ENCODE measurements at regions not wholly inside any gene's neighbourhood (a gene's known extent, or its start where the extent isn't known, plus 50 kb on each side); places are given as distances from the start of the nearest gene placed in this dataset.

- DNase-seq (ENCODE audit: low spot score) (no peak), ATAC-seq (no peak)
- peaks cover 15% of the 10 kb centered on the region for H3K4me1 Mint-ChIP-seq
- no peaks in the 10 kb centered on the region for H3K9me3 Mint-ChIP-seq
- TF ChIP-seq ZNF138 (CRISPR knock-in tag; conservative IDR thresholded peaks at IDR 0.05) = no peak
- no peak for TF ChIP-seq FOXK1 (CRISPR knock-in tag; IDR thresholded peaks at IDR 0.05)
- no peak for TF ChIP-seq AFF4 (CRISPR knock-in tag; IDR thresholded peaks at IDR 0.05; ENCODE audit: borderline replicate concordance)
- no peak for TF ChIP-seq ZNF396 (CRISPR knock-in tag; IDR thresholded peaks at IDR 0.05; ENCODE audit: borderline replicate concordance)
- no peak for TF ChIP-seq TCF7 (CRISPR knock-in tag; IDR thresholded peaks at IDR 0.05; ENCODE audit: low read depth)
- TF ChIP-seq ZBTB43 (CRISPR knock-in tag; IDR thresholded peaks at IDR 0.05) = no peak
- TF ChIP-seq PREB (CRISPR knock-in tag; IDR thresholded peaks at IDR 0.05; ENCODE audit: borderline replicate concordance) = no peak
- no peak for TF ChIP-seq CTCF (IDR thresholded peaks at IDR 0.05)
- TF ChIP-seq ZNF512 (CRISPR knock-in tag; IDR thresholded peaks at IDR 0.05; ENCODE audit: borderline replicate concordance) = no peak
- no peak for TF ChIP-seq SMAD4 (CRISPR knock-in tag; IDR thresholded peaks at IDR 0.05)
- no peak for TF ChIP-seq ZNF219 (CRISPR knock-in tag; IDR thresholded peaks at IDR 0.05; ENCODE audit: borderline replicate concordance)
- TF ChIP-seq IRF2 (CRISPR knock-in tag; IDR thresholded peaks at IDR 0.05; ENCODE audit: borderline replicate concordance, low read depth) = no peak
- no peak for TF ChIP-seq ZNF425 (CRISPR knock-in tag; conservative IDR thresholded peaks at IDR 0.05)
- no peak for TF ChIP-seq RORB (CRISPR knock-in tag; IDR thresholded peaks at IDR 0.05)
- no peak for TF ChIP-seq ETV6 (CRISPR knock-in tag; IDR thresholded peaks at IDR 0.05)
- TF ChIP-seq SMAD3 (CRISPR knock-in tag; IDR thresholded peaks at IDR 0.05; ENCODE audit: borderline replicate concordance) = no peak
- peaks cover 13% of the 10 kb centered on the region for H3K27me3 Mint-ChIP-seq (ENCODE audit: low read depth)
- H3K4me3 Mint-ChIP-seq = no peak overlapping the region
- no peaks in the 10 kb centered on the region for H3K36me3 Mint-ChIP-seq
- no peak overlapping the region for H3K27ac Mint-ChIP-seq
- ChIA-PET CTCF (interaction anchor here (0.5 kb wide), 1 partner anchor 1149 kb away, joined by 3 read pairs; no protein-coding TSS in a partner anchor), POLR2A (interaction anchor here (0.7 kb wide), 1 partner anchor 37 kb away, joined by 3 read pairs; no protein-coding TSS in a partner anchor)
Observed at GRCh38 chr3:137471130-137471529, 293.0 kb upstream of the SOX14 start.

Measured in WTC11 (cell line).